Spleen (tissue), 11 donors: ENCODE measurements at regions not wholly inside any gene's neighbourhood (a gene's known extent, or its start where the extent isn't known, plus 50 kb on each side); places are given as distances from the start of the nearest gene placed in this dataset.

Source experiments
- DNase-seq: peaks from one replicate; pipeline ENCODE4 v3.0.0-alpha.2; 2020
- H3K27ac ChIP-seq, 8 donors: fragments of 200-600 bp; sonication (generic) in 7 of 8; 1 replicate in 4 of 8; 2 replicates in 4 of 8; pipeline versions ENCODE4 v1.5.0 to v1.8.0; 2016 to 2021; ENCODE audit warnings: inconsistent platforms in 4 of 8, mild to moderate bottlenecking in 4 of 8, moderate library complexity in 1 of 8
- H3K27me3 ChIP-seq, 7 donors: fragments of 200-600 bp; sonication (generic) in 6 of 7; replicated peaks in 1 of 7; 1 replicate in 4 of 7; 2 replicates in 3 of 7; pipeline versions ENCODE4 v1.5.0 to v1.8.0; 2016 to 2021; ENCODE audit warnings: inconsistent platforms in 3 of 7, mild to moderate bottlenecking in 1 of 7
- H3K36me3 ChIP-seq, 6 donors: fragments of 200-600 bp; sonication (generic) in 5 of 6; 1 replicate in 4 of 6; 2 replicates in 2 of 6; pipeline versions ENCODE4 v1.5.0 to v1.8.0; 2016 to 2021; ENCODE audit warnings: inconsistent platforms in 2 of 6
- H3K4me1 ChIP-seq, 6 donors: fragments of 200-600 bp; sonication (generic) in 5 of 6; 1 replicate in 3 of 6; 2 replicates in 3 of 6; pipeline versions ENCODE4 v1.5.0 to v1.8.0; 2016 to 2021; ENCODE audit warnings: inconsistent platforms in 3 of 6
- H3K4me3 ChIP-seq, 8 donors: fragments of 200-600 bp; sonication (generic) in 7 of 8; 1 replicate in 4 of 8; 2 replicates in 4 of 8; pipeline versions ENCODE4 v1.5.0 to v1.8.0; 2016 to 2021; ENCODE audit warnings: inconsistent platforms in 4 of 8, mild to moderate bottlenecking in 4 of 8, moderate library complexity in 2 of 8
- H3K9me3 ChIP-seq, 8 donors: fragments of 200-600 bp; sonication (generic) in 7 of 8; 1 replicate in 4 of 8; 2 replicates in 4 of 8; pipeline versions ENCODE4 v1.5.0 to v1.8.0; 2016 to 2021; ENCODE audit warnings: inconsistent platforms in 4 of 8
- POLR2A ChIP-seq, 3 donors: fragments of 450-650 bp; IDR thresholded peaks; one replicate each; pipeline ENCODE4 v1.5.1; 2017; ENCODE audit warnings: antibody characterized with exemption in 3 of 3, mild to moderate bottlenecking in 1 of 3
- POLR2AphosphoS5 ChIP-seq, 3 donors: sonication (generic); formaldehyde crosslinking; IDR thresholded peaks; one replicate each; pipeline ENCODE4 v1.5.1; 2017; ENCODE audit warnings: antibody characterized with exemption in 3 of 3
- whole genome bisulfite sequencing, 5 donors: extraction: QIAGEN DNeasy Blood & Tissue Kit in 3 of 5; methylation state at CpG; one replicate each; pipeline versions ENCODE4 v1.1.5 to v1.1.7; 2013 to 2018; 5-methylcytosine and 5-hydroxymethylcytosine counted together
- intact Hi-C: fragments of 100-400 bp; cut with DNase I; formaldehyde crosslinking; loops from one replicate; pipeline ENCODE4 v1.15.0; 2023; ENCODE audit warnings: low total_unique reads
- TF ChIP-seq, protein P1 (sequence below), 11 experiments: fragments of 200-600 bp in 7 of 11; fragments of 450-650 bp in 4 of 11; sonication (generic) in 4 of 11; IDR thresholded peaks in 8 of 11; conservative IDR thresholded peaks in 3 of 11; 1 replicate in 7 of 11; 2 replicates in 4 of 11; pipeline versions ENCODE4 v1.4.0 to v1.8.0; 2016 to 2021; ENCODE audit warnings: antibody characterized with exemption in 11 of 11, inconsistent platforms in 4 of 11, mild to moderate bottlenecking in 1 of 11
- donor health status: healthy with polysubstance abuse.
- donor health status: DM: no; HTN: no; CAD: no; lungs with moderate emphysema.
- donor health status: DM: no; HTN: no; CAD: no.
- donor health status: Bipolar disorder and iron deficiency.
- donor health status: healthy.
- donor health status: DM: no; HTN: no; CAD: no.
- donor health status: DM: yes; HTN: yes; CAD: no.

DNA sequence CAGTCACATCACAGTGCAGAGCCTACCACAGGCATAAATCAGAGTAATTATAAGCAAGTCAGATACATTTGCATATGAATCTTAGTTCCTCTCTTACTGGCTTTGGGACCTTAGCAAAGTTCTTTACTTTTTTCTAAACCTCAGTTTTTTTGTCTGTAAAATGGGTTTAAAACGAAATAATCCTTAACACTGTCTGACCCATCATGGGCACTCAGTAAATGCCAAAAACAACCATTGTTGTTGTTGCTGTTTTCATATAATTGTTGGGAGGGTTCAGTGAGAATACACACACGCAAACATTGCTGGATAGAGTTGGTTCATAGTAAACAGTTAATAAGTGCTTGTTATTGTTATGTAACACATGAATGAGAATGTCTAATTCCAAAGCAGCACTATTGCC is 184.9 kb downstream of the BLID start:
- 73 to 93% (median 82%) methylated on average over 2 of the region's 2 CpGs for WGBS, 5 donors
- H3K36me3 ChIP-seq, result no peaks in the 10 kb centered on the region
- H3K27me3 ChIP-seq, result peaks cover 0 to 24% (median 0%) of the 10 kb centered on the region in 7 donors
- TF ChIP-seq, protein P1, sequence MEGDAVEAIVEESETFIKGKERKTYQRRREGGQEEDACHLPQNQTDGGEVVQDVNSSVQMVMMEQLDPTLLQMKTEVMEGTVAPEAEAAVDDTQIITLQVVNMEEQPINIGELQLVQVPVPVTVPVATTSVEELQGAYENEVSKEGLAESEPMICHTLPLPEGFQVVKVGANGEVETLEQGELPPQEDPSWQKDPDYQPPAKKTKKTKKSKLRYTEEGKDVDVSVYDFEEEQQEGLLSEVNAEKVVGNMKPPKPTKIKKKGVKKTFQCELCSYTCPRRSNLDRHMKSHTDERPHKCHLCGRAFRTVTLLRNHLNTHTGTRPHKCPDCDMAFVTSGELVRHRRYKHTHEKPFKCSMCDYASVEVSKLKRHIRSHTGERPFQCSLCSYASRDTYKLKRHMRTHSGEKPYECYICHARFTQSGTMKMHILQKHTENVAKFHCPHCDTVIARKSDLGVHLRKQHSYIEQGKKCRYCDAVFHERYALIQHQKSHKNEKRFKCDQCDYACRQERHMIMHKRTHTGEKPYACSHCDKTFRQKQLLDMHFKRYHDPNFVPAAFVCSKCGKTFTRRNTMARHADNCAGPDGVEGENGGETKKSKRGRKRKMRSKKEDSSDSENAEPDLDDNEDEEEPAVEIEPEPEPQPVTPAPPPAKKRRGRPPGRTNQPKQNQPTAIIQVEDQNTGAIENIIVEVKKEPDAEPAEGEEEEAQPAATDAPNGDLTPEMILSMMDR (IDR thresholded peaks at IDR 0.05 in 8 of 11, conservative IDR thresholded peaks at IDR 0.05 in 3 of 11), result no peak
- no peak overlapping the region for H3K4me3 ChIP-seq
- intact Hi-C loops, result no loop called here
- H3K27ac ChIP-seq, result no peak overlapping the region
- H3K9me3 ChIP-seq, result no peaks in the 10 kb centered on the region
- peaks cover 0 to 20% (median 9%) of the 10 kb centered on the region in 6 donors for H3K4me1 ChIP-seq
- DNase-seq, result no peak

DNA sequence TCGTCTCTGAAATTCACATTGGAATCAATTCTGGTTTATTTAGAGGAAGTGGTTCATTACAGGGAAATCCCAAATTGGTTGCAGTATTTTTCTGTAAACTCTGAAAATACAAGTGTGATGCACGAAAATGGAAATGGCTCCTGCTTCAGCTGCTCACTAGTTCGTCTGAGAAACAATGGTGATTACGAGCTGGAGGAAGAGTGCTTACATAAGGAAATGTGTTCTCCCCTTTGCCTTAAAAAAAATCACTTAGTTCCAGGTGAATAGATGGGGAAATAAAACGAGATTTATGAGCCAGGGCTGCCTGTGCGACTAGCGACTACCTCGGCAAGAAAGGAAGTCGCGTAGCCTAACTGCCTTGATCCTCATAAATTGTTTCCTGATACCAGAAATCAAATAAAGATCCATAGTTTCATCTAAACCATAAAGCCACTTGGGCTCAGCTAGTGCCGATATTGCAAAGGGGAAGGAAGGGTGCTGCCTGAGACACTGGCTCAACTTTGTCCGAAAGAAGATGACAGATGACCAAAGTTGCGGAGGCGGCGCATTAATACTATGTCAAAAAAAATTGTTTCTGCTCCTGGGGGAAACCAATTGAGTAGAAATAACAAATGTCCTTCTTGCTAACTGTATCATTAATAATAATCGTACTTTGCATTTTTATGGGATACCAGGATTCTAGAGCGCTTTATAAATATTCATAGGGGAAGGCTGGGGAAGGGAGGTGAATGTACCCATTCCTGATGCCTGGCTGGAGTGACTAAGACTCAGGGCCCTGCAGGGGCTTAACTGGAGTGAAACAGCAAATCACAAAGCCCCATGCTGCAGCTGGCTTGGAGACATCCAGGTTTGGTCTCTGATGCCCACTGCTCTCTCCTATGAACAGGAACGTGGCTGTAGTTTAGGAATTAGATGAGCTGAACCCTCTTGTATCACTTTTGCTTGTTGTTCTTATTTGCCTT is 185.7 kb downstream of the BLID start:
- no peak for DNase-seq
- H3K4me3 ChIP-seq, result peak overlapping the region in 6 of 8 donors; percentile 6 to 53 (median 13)
- 16 to 27% (median 17%) methylated on average over 18 of the region's 18 CpGs for WGBS, 5 donors
- no peaks in the 10 kb centered on the region for H3K9me3 ChIP-seq
- H3K27ac ChIP-seq, result peak overlapping the region in 3 of 8 donors; percentile 8 to 30 (median 12)
- intact Hi-C loops, result no loop called here
- H3K27me3 ChIP-seq, result peaks cover 0 to 24% (median 0%) of the 10 kb centered on the region in 7 donors
- TF ChIP-seq, protein P1 (IDR thresholded peaks at IDR 0.05 in 8 of 11, conservative IDR thresholded peaks at IDR 0.05 in 3 of 11), result no peak
- no peak for TF ChIP-seq POLR2A (IDR thresholded peaks at IDR 0.05)
- no peak for TF ChIP-seq POLR2AphosphoS5 (IDR thresholded peaks at IDR 0.05)
- peaks cover 0 to 20% (median 9%) of the 10 kb centered on the region in 6 donors for H3K4me1 ChIP-seq
- H3K36me3 ChIP-seq, result no peaks in the 10 kb centered on the region

DNA sequence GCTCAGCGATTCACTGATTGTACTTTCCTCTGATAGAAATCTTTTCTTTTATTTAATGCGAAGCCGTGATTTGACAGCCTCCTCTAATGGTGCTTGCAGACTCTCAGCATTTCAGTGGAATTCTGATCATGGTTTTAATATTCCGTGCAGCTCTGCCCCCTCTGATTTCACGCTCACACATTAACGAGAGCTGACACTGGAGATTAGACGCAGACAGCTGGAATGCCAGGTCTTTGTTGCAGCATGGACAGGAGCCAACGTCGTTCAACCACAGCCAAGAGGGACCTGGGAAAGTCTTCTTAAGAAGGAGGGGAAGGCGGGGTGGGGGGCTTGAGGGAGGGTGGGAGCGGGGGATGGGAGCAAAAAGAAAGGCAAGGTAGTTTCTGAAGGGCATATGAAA is 186.4 kb downstream of the BLID start:
- 4 to 8% (median 6%) methylated on average over 11 of the region's 11 CpGs for WGBS, 5 donors
- Histone ChIP-seq H3K9me3 (no peaks in the 10 kb centered on the region), H3K4me1 (peaks cover 0 to 20% (median 9%) of the 10 kb centered on the region in 6 donors), H3K36me3 (no peaks in the 10 kb centered on the region), H3K4me3 (peak overlapping the region in 6 of 8 donors; percentile 6 to 53 (median 13)), H3K27me3 (peaks cover 0 to 24% (median 0%) of the 10 kb centered on the region in 7 donors), H3K27ac (no peak overlapping the region)
- DNase-seq, result no peak
- intact Hi-C loops, result no loop called here
- TF ChIP-seq POLR2AphosphoS5 (IDR thresholded peaks at IDR 0.05) (no peak), POLR2A (IDR thresholded peaks at IDR 0.05) (no peak)
- TF ChIP-seq, protein P1 (IDR thresholded peaks at IDR 0.05 in 8 of 11, conservative IDR thresholded peaks at IDR 0.05 in 3 of 11), result no peak
